Activated naive CD4-positive, alpha-beta T cell treated with anti-CD3 and anti-CD28 coated beads, Interleukin-2, amount 10 ng/mL, durations not matched to agents 7 days and 5 days (primary cell): ENCODE measurements at regions not wholly inside any gene's neighbourhood (a gene's known extent, or its start where the extent isn't known, plus 50 kb on each side); places are given as distances from the start of the nearest gene placed in this dataset.
"Not testable (repeated sequence)": the region's sequence is repeated elsewhere in the genome, so short reads cannot be mapped to it uniquely, and the experiment has no call there.

Experiments
- CTCF ChIA-PET: fragments of 350-600 bp; sonication (Branson Sonifier 250); formaldehyde crosslinking; loops from one replicate; lab custom pipeline; 2021; ENCODE audit warnings: antibody characterized with exemption; lab: Charles Lee
- DNase-seq: peaks from one replicate; pipeline ENCODE4 v3.0.0-alpha.2; 2020
- H3K27ac Mint-ChIP-seq: one replicate; pipeline ENCODE4 v1.8.0; 2021; ENCODE audit warnings: mild to moderate bottlenecking, moderate library complexity, mixed read lengths
- H3K27me3 Mint-ChIP-seq: one replicate; pipeline ENCODE4 v1.8.0; 2021; ENCODE audit warnings: mild to moderate bottlenecking, mixed read lengths
- H3K36me3 Mint-ChIP-seq: one replicate; pipeline ENCODE4 v1.8.0; 2021; ENCODE audit warnings: mixed read lengths
- H3K4me1 Mint-ChIP-seq: one replicate; pipeline ENCODE4 v1.8.0; 2021; ENCODE audit warnings: mixed read lengths
- H3K4me3 Mint-ChIP-seq: one replicate; pipeline ENCODE4 v1.8.0; 2021; ENCODE audit warnings: mild to moderate bottlenecking, moderate library complexity, mixed read lengths
- H3K9me3 Mint-ChIP-seq: one replicate; pipeline ENCODE4 v1.8.0; 2021; ENCODE audit warnings: mixed read lengths

GRCh38 chr4:52408471-52408870 is 250.6 kb downstream of the USP46 start:
- H3K27me3 Mint-ChIP-seq = no peaks in the 10 kb centered on the region
- H3K36me3 Mint-ChIP-seq = no peaks in the 10 kb centered on the region
- peaks cover 18% of the 10 kb centered on the region for H3K9me3 Mint-ChIP-seq
- CTCF ChIA-PET = no interaction called here
- no peak overlapping the region for H3K4me3 Mint-ChIP-seq
- no peak overlapping the region for H3K27ac Mint-ChIP-seq
- DNase-seq = no peak
- no peaks in the 10 kb centered on the region for H3K4me1 Mint-ChIP-seq

GRCh38 chr4:52409766-52410165 is 249.3 kb downstream of the USP46 start:
- H3K27me3 Mint-ChIP-seq, H3K27ac Mint-ChIP-seq, H3K4me3 Mint-ChIP-seq, H3K36me3 Mint-ChIP-seq, DNase-seq, H3K4me1 Mint-ChIP-seq, CTCF ChIA-PET: not testable (repeated sequence)
- H3K9me3 Mint-ChIP-seq = peaks cover 18% of the 10 kb centered on the region

GRCh38 chr4:52410971-52411370 is 248.1 kb downstream of the USP46 start:
- Mint-ChIP-seq H3K4me1 (no peaks in the 10 kb centered on the region), H3K4me3 (no peak overlapping the region), H3K27me3 (no peaks in the 10 kb centered on the region), H3K9me3 (peaks cover 18% of the 10 kb centered on the region), H3K27ac (no peak overlapping the region), H3K36me3 (no peaks in the 10 kb centered on the region)
- CTCF ChIA-PET = no interaction called here
- no peak for DNase-seq

- Mint-ChIP-seq H3K9me3 (peaks cover 2% of the 10 kb centered on the region), H3K27ac (no peak overlapping the region), H3K4me1 (no peaks in the 10 kb centered on the region), H3K4me3 (no peak overlapping the region), H3K27me3 (peaks cover 4% of the 10 kb centered on the region), H3K36me3 (no peaks in the 10 kb centered on the region)
- CTCF ChIA-PET = no interaction called here
- DNase-seq = no peak
Measured at GRCh38 chr4:52420330-52420729, 238.8 kb downstream of the USP46 start.

- Mint-ChIP-seq H3K36me3 (no peaks in the 10 kb centered on the region), H3K27me3 (peaks cover 4% of the 10 kb centered on the region), H3K4me3 (no peak overlapping the region), H3K4me1 (no peaks in the 10 kb centered on the region), H3K9me3 (peaks cover 2% of the 10 kb centered on the region), H3K27ac (no peak overlapping the region)
- no peak for DNase-seq
- CTCF ChIA-PET = interaction anchor here (0.6 kb wide), 1 partner anchor 463 kb away, joined by 3 read pairs; no protein-coding TSS in a partner anchor
Measured at GRCh38 chr4:52421811-52422213, 237.3 kb downstream of the USP46 start.

- no peak for DNase-seq
- CTCF ChIA-PET = no interaction called here
- peaks cover 2% of the 10 kb centered on the region for H3K9me3 Mint-ChIP-seq
- no peak overlapping the region for H3K27ac Mint-ChIP-seq
- H3K4me1 Mint-ChIP-seq = no peaks in the 10 kb centered on the region
- peaks cover 1% of the 10 kb centered on the region for H3K27me3 Mint-ChIP-seq
- no peak overlapping the region for H3K4me3 Mint-ChIP-seq
- no peaks in the 10 kb centered on the region for H3K36me3 Mint-ChIP-seq
Measured at GRCh38 chr4:52423967-52424366, 235.1 kb downstream of the USP46 start.

GRCh38 chr4:52425751-52426326 is 233.3 kb downstream of the USP46 start:
- CTCF ChIA-PET = no interaction called here
- peaks cover 2% of the 10 kb centered on the region for H3K9me3 Mint-ChIP-seq
- H3K4me1 Mint-ChIP-seq = no peaks in the 10 kb centered on the region
- no peaks in the 10 kb centered on the region for H3K27me3 Mint-ChIP-seq
- no peaks in the 10 kb centered on the region for H3K36me3 Mint-ChIP-seq
- H3K4me3 Mint-ChIP-seq = no peak overlapping the region
- no peak for DNase-seq
- no peak overlapping the region for H3K27ac Mint-ChIP-seq

GRCh38 chr4:52431410-52431809 is 227.7 kb downstream of the USP46 start:
- H3K9me3 Mint-ChIP-seq = no peaks in the 10 kb centered on the region
- no peak for DNase-seq
- no peaks in the 10 kb centered on the region for H3K4me1 Mint-ChIP-seq
- H3K36me3 Mint-ChIP-seq = no peaks in the 10 kb centered on the region
- H3K27ac Mint-ChIP-seq = no peak overlapping the region
- H3K27me3 Mint-ChIP-seq = no peaks in the 10 kb centered on the region
- CTCF ChIA-PET = no interaction called here
- no peak overlapping the region for H3K4me3 Mint-ChIP-seq

GRCh38 chr4:52431869-52432268 is 227.2 kb downstream of the USP46 start:
- Mint-ChIP-seq H3K27me3 (no peaks in the 10 kb centered on the region), H3K4me1 (no peaks in the 10 kb centered on the region), H3K9me3 (no peaks in the 10 kb centered on the region), H3K4me3 (no peak overlapping the region), H3K27ac (no peak overlapping the region), H3K36me3 (no peaks in the 10 kb centered on the region)
- CTCF ChIA-PET = no interaction called here
- DNase-seq = no peak

- H3K4me3 Mint-ChIP-seq, H3K27me3 Mint-ChIP-seq, H3K36me3 Mint-ChIP-seq, DNase-seq, H3K4me1 Mint-ChIP-seq, CTCF ChIA-PET, H3K27ac Mint-ChIP-seq, H3K9me3 Mint-ChIP-seq: not testable (repeated sequence)
Measured at GRCh38 chr4:52442524-52442923, 216.6 kb downstream of the USP46 start.

- H3K4me3 Mint-ChIP-seq = no peak overlapping the region
- no peaks in the 10 kb centered on the region for H3K4me1 Mint-ChIP-seq
- CTCF ChIA-PET = no interaction called here
- H3K9me3 Mint-ChIP-seq = no peaks in the 10 kb centered on the region
- no peak for DNase-seq
- no peaks in the 10 kb centered on the region for H3K27me3 Mint-ChIP-seq
- H3K36me3 Mint-ChIP-seq = no peaks in the 10 kb centered on the region
- H3K27ac Mint-ChIP-seq = no peak overlapping the region
Measured at GRCh38 chr4:52472444-52472843, 186.7 kb downstream of the USP46 start.

GRCh38 chr4:52477191-52477780 is 181.8 kb downstream of the USP46 start:
- H3K27me3 Mint-ChIP-seq = no peaks in the 10 kb centered on the region
- H3K9me3 Mint-ChIP-seq = no peaks in the 10 kb centered on the region
- no peak overlapping the region for H3K4me3 Mint-ChIP-seq
- CTCF ChIA-PET = no interaction called here
- no peak overlapping the region for H3K27ac Mint-ChIP-seq
- no peak for DNase-seq
- no peaks in the 10 kb centered on the region for H3K4me1 Mint-ChIP-seq
- H3K36me3 Mint-ChIP-seq = no peaks in the 10 kb centered on the region

GRCh38 chr4:52483186-52483890 is 175.8 kb downstream of the USP46 start:
- Mint-ChIP-seq H3K36me3 (no peaks in the 10 kb centered on the region), H3K9me3 (no peaks in the 10 kb centered on the region), H3K27ac (no peak overlapping the region), H3K4me3 (no peak overlapping the region), H3K27me3 (no peaks in the 10 kb centered on the region), H3K4me1 (no peaks in the 10 kb centered on the region)
- DNase-seq = no peak
- CTCF ChIA-PET = no interaction called here

- no peak overlapping the region for H3K4me3 Mint-ChIP-seq
- DNase-seq = no peak
- no peaks in the 10 kb centered on the region for H3K4me1 Mint-ChIP-seq
- no peak overlapping the region for H3K27ac Mint-ChIP-seq
- H3K9me3 Mint-ChIP-seq = no peaks in the 10 kb centered on the region
- no peaks in the 10 kb centered on the region for H3K36me3 Mint-ChIP-seq
- CTCF ChIA-PET = no interaction called here
- no peaks in the 10 kb centered on the region for H3K27me3 Mint-ChIP-seq
Measured at GRCh38 chr4:52507774-52508173, 151.3 kb downstream of the USP46 start.

GRCh38 chr4:52510939-52511565 is 148.0 kb downstream of the USP46 start:
- DNase-seq = no peak
- no peaks in the 10 kb centered on the region for H3K27me3 Mint-ChIP-seq
- no peak overlapping the region for H3K27ac Mint-ChIP-seq
- no peak overlapping the region for H3K4me3 Mint-ChIP-seq
- H3K9me3 Mint-ChIP-seq = no peaks in the 10 kb centered on the region
- no peaks in the 10 kb centered on the region for H3K36me3 Mint-ChIP-seq
- CTCF ChIA-PET = no interaction called here
- H3K4me1 Mint-ChIP-seq = no peaks in the 10 kb centered on the region
